ENCODE measurements at regions not wholly inside any gene's neighbourhood (a gene's known extent, or its start where the extent isn't known, plus 50 kb on each side); places are given as distances from the start of the nearest gene placed in this dataset.

DNA sequence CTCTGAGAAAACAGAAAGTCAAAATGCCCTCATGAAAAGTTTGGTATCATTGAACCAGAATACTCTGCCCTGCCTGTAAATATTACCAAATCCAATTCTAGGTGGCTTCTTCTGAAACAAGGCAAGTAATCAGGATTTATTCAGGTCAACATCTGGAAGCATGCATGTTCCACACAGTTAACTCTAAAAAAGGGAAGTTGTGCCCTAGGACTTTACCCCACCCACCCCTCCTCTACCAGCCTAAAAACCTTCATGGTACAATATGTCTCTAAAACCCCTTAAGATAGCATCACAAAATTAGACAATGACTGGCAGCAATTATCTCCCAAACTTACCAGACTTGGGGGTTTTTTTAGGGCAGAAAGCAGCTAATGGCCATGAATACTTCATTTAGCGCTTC is 414.8 kb upstream of the SLC30A5 start:
- no peak for TF ChIP-seq TCF4 (CRISPR knock-in tag; IDR thresholded peaks at IDR 0.05; ENCODE audit: borderline replicate concordance)
- TF ChIP-seq ZFP30 (CRISPR knock-in tag; IDR thresholded peaks at IDR 0.05) = no peak
- no peak for TF ChIP-seq ZFP3 (CRISPR knock-in tag; IDR thresholded peaks at IDR 0.05)
- TF ChIP-seq, protein P1, sequence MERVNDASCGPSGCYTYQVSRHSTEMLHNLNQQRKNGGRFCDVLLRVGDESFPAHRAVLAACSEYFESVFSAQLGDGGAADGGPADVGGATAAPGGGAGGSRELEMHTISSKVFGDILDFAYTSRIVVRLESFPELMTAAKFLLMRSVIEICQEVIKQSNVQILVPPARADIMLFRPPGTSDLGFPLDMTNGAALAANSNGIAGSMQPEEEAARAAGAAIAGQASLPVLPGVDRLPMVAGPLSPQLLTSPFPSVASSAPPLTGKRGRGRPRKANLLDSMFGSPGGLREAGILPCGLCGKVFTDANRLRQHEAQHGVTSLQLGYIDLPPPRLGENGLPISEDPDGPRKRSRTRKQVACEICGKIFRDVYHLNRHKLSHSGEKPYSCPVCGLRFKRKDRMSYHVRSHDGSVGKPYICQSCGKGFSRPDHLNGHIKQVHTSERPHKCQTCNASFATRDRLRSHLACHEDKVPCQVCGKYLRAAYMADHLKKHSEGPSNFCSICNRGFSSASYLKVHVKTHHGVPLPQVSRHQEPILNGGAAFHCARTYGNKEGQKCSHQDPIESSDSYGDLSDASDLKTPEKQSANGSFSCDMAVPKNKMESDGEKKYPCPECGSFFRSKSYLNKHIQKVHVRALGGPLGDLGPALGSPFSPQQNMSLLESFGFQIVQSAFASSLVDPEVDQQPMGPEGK (CRISPR knock-in tag; IDR thresholded peaks at IDR 0.05; ENCODE audit: borderline replicate concordance) = no peak
- no peak for TF ChIP-seq ISL1 (CRISPR knock-in tag; IDR thresholded peaks at IDR 0.05)
- no peak for TF ChIP-seq CREB5 (CRISPR knock-in tag; IDR thresholded peaks at IDR 0.05; ENCODE audit: low read depth)
- no peak for TF ChIP-seq ARNTL (CRISPR knock-in tag; IDR thresholded peaks at IDR 0.05; ENCODE audit: borderline replicate concordance, low read depth)
- TF ChIP-seq RARB (CRISPR knock-in tag; IDR thresholded peaks at IDR 0.05) = no peak
- no peak for TF ChIP-seq ZC3H10 (CRISPR knock-in tag; IDR thresholded peaks at IDR 0.05)
- TF ChIP-seq POU6F1 (CRISPR knock-in tag; IDR thresholded peaks at IDR 0.05; ENCODE audit: borderline replicate concordance, low read depth) = no peak
- TF ChIP-seq ZNF70 (CRISPR knock-in tag; IDR thresholded peaks at IDR 0.05) = no peak

Data from SK-N-SH treated with all-trans-retinoic acid at 6 μM for 48 hours (cell line).